GM19238 (cell line): ENCODE measurements at regions not wholly inside any gene's neighbourhood (a gene's known extent, or its start where the extent isn't known, plus 50 kb on each side); places are given as distances from the start of the nearest gene placed in this dataset.

Experiments used
- DNase-seq: peaks from one replicate; pipeline ENCODE4 v3.0.0; 2011; ENCODE audit warnings: low spot score; ENCODE audit not compliant: insufficient read length

DNA sequence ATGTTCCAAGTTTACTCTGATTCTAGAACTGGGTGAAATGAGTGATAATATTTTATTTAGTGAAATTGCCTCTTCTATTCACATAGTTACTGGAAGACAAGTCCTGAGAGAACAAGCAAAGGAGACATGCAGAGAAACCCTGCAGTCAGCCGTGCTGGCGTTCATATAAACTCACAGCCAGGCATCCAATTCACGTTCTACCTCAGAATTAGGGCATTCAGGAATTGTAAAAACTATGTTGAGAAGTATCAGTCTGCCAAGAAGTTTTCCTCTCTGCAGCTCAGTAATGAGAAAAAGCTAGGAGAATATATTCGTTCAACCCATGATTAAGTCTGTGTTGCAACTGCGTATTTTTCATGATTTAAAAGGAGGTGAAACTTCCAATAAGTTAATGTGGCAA lies 156.2 kb upstream of the DSEL start:
- DNase-seq = no peak

DNA sequence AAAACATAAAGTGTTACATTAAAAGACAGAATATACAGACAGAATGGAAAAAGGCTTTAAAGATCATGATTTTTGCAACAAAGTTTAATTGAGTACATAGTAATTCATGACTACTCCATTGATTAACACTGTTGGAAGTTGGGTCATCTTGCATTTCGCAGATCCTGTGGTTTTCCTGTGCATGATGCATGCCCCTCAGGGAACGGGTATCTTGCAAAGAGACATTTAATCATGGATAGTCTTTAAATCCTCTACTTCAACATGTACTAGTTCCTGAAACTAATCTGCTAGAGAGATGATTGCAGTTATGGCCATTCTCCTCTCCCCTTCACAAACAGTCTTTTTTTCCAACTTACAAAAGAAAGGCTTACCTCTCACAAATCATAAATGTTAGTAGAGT lies 155.6 kb upstream of the DSEL start:
- DNase-seq = no peak

DNA sequence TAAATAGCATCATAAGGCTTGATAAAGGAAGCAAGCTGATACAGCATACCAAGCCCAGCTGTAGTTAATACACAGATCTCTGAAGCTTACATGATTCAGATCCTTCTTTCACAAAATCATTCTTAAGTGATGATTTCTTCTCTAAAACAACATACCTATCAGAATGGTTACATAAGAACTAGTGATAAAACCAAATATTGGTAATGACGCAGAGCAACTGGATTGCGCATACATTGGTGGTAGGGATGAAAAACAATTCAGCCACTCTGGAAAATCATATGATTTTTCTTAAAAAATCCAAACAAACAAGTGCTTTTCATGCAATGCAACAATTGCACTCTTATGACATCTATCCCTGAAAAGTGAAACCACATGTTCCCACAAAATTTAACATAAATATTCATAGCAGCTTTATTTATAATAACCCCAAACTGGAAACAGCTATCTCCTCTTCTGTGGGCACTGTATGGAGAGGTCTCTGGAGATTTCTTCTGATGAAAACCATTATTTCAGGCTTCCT lies 153.6 kb upstream of the DSEL start:
- DNase-seq = no peak

DNA sequence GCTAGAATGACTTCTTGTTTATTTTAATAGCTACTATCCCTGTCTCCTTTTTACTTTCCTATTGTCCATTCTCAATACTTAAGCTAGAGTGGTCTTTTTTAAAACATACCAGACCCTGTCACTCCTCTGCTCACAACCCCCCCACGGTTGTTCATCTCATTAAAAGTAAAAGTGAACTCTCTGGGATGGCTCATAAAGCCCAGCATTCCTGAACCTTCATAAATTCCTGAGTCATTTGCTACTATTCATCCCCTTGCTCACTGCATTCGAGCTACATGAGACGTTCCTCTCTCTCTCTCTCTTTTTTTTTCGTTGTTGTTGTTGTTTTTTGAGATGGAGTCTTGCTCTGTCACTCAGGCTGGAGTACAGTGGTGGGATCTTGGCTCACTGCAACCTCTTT lies 148.7 kb upstream of the DSEL start:
- DNase-seq = no peak

DNA sequence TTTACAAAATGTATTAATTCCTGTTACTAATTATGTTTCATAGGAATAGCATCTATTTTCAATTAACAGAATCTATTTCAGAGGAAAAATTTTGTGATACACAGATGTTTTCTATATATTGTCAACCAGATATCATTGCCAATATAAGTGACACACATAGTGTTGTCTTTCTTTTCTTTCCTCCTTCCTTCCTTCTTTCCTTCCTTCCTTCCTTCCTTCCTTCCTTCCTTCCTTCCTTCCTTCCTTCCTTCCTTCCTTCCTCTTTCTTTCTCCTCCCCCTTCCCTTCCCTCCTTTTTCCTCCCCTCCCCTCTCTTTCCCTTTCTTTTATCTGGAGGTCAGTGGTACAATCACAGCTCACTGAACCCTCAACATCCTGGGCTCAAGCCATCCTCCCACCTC lies 146.5 kb upstream of the DSEL start:
- no peak for DNase-seq

DNA sequence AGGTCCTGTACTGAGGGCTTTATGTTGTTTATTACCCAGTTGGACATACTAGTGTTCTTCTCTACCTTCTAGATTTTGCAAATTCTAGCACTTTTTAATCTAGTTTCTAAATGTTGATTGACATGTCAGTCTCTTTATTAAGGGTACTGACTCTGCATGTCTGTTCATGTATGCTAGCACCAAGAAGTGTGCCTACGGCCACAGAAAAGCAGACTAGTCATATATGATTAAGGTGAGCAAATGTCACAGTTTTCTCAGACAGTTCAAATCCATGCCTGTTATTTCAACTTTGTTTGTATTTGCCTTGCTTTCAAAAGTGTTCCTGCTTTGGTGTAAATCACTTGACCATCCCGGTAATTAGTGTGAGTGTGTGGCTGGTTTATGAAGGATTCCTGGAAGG lies 145.0 kb upstream of the DSEL start:
- DNase-seq = no peak

DNA sequence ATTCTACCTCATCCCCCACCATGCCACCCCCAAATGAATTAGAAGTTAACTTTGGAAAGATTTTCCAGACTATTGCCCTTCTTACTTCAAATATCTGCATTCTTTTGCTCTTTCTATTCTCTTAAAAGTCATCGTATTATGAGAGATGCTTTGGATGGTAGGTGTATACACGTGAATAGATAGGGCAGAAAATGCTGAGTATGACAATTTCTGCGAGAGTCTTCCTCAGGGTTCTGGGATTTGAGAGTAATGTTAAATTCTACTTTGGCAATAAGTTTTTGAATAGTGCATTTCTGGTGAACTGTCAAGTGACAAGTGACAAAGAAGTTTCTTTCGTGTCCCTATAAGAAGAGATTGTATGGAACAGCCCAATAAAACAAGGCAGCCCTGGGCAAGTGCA lies 137.6 kb upstream of the DSEL start:
- no peak for DNase-seq

DNA sequence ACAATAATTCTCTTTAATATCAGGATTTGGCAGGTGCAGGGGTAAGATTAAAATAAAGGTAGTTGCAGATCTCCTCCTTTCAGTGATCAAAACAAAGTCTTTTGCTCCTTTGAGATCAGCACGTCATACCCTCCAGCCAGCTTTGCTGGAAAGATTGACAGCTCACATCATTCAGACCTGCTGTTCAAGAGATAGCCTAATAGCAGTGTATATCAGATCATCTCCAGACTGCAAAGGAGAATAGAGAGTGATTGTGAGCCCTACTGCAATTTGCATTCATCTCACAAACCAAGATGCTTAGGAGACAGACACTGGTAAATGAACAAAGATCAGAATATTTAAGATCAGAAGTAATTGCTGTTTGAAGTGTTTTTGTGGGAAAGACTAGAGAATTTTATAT lies 135.8 kb upstream of the DSEL start:
- no peak for DNase-seq

DNA sequence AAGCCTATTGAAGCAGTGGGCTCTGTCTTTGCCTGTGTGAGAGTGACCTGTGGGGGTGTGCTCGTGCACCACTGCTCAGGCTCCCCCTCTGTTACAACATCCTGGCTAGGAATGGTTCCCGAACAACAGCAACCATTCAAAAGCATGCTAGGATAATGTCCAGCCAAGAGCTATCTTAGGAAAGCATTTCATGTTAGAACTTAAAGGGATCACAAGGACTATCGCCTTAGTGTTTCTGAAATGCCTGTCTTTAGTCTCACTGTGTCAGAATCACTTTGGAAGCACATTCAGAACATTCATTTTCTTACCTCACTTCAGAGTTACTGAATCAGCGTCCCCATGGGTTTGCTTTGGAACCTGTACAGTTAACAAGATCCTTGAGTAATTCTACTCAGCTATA lies 134.9 kb upstream of the DSEL start:
- DNase-seq = no peak

DNA sequence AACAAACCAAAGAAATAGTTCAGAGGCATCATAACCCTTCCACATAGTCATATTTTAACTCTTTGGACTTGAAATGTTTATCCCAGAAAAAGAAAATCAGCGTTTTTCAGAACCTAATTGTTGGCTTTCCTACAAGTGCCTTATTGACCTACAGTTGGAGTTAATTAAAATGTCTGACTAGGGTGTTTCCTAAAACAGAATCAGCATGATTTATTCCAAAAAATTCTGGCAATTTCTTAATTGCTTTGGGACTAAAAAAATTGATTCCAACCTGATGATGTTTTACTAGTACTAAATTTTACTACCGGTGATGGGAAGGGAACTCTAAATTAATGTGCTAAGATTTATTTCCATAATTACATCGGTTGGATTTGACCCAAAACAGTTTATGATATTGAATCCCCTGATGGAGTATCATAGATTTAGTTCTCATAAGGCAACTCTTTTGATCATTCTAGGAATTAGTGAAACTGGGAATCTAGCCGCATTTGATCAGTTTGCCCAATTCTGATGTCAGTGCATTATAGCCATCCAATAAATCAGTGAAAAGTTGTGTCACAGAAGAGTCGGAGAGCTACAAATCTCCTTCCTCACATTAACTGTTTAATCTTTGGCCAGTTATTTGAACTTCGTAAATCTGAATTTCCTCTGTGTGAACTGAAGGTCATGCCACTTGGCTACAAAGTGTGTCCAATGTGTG lies 134.3 kb upstream of the DSEL start:
- DNase-seq = no peak

DNA sequence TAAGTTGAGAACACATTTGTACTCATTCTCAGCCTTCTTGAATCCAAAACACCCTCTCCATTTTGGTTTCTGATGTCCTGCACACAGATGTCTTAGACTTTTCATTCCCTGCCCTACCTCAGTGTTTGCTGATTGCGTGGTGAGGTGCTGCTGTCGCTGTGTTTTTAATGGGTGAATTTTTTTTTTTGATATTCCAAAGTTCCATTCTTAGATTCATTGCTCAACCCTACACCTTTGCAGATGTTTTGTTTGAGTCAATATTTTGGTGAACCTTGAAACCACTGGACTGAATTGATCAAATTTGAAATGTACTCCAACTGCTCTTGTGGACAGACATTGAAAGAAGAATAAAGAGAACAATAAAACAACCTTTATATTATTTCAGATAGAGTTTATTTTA lies 130.4 kb upstream of the DSEL start:
- DNase-seq = no peak

DNA sequence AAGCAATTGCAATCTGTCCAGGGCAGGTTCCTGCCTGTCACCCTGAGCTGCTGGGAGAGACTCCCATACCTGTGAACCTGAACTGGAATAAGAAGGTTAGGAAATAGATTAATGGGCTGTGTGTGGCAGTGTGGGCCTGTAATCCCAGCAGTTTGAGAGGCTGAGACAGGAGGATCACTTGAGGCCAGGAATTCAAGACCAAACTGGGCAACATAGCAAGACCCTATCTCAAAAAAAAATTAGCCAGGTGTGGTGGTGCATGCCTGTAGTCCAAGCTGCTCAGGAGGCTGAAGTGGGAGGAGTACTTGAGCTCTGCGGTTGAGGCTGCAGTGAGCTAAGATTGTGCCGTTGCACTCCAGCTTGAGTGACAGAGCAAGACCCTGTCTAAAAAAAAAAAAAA lies 127.7 kb upstream of the DSEL start:
- DNase-seq = no peak

DNA sequence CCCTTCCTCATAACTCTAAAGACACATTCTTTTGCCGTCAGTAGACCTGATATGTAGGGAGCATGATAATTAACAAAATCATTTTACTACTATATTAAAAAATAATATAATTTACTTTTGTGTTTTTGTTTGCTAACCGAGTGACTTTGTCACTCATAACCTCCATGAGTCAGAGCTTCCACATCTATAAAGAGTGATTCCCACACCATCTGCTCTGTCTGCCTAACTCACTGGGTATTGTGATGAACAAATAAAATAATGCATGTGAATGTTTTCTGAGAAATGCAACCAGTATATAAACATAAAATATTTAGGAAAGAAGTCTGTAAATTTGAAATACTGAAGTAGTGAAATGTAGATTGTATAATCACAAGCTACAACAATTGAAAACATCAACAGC lies 123.4 kb upstream of the DSEL start:
- DNase-seq = no peak

DNA sequence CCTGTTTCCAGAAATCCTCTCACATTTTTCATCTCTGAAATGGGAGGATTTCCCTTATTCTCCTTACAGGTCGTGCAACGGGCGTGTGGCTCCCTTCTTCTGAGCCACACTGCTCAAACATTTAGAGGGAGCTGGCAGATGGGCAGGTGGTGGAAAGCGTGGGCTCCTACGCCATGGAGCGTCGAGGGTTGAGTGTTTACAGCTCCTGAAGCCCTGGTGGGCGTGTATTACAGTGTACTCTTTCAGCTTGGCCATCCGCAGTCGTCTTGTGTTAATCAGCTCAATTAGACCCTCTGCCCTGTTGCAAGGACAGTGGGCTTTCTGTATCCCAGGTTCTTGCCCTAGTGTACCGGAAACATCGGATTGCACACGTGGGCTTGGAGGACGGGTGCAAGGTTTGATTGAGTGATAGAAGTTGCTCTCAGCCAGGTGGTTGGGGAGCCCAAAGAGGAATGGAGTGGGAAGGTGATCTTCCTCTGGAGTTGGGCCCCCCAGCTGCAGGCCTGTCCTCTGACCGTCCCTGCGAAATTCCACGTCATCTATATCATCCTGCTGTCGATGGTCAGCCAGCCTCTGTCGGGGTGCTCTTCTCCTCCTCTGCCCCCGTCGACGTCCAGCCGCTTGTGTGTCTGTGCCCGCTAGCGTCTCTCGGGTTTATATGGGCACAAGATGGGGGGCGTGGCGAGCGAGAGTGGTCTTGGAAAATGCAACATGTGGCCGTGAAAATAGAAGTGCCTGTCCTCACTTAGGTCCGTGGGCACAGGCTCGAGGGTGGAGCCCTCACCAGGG lies 120.3 kb upstream of the DSEL start:
- DNase-seq = no peak

DNA sequence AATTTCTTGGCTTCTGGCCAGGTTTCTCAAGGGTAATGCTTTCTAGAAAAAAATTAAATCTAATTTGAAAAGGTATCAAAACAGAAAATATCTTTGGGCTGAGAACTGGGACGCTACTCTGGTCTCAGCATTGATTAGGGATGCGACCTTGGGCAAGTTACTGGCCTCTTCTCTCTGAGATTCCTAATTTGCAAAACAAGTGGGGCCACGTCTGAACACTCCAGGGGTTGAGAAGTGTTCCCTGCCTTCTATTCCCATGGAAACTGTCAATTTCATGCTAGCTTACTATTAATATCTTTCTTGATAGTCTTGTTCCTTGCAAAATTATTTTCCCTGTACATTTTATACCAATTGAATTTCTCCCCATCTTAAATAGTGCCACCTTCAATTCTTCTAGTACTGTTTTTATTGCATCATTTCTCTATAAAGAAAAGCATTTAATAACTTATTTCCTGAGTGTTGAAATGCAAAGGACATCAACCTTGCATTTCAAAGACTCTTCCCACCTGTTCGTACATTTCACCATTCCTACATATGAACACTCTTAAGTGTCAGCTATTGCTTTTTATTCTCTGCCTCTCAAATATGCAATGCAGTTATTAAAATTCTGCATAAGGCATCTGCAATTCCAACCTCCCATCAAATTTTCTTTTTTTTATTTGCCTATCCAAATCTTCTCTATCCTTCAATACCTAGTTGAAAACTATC lies 118.3 kb upstream of the DSEL start:
- no peak for DNase-seq

DNA sequence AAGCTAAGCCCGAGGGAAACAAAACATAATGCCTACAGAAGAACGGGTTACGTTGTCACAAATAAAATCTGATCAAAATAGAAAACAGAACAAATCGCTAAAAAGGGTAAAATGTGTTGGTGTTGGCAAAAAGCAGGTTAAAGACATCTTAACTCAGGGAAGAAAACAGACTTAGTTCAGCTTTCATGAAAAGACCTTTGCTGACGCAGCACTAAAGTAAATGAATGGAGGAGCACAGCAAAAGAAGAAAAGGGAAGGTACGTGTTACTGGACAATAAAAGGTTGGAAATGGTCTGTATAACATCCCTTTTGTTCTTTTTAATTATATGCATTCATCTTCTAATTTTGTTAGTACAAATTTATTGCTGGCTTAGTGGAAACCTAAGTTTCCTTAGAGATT lies 117.4 kb upstream of the DSEL start:
- no peak for DNase-seq

DNA sequence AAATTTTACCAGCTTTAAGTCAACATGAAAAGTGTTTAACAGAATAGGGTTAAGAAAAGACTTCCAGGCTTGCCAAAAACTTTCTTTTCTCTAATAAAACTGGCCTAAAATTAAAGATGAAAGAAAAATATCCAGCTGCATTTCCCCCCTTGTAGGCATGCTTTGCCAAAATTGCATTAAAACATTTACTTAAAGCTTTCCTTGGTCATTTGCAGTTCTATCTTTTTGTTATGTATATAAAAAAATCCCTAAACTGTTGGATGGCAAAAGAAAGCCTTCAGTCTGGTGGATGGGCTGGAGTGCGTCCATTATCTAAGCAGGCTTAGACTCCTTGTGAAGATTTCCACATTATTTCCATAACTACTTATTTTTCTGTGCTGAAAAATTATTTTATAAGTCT lies 105.4 kb upstream of the DSEL start:
- DNase-seq = no peak

DNA sequence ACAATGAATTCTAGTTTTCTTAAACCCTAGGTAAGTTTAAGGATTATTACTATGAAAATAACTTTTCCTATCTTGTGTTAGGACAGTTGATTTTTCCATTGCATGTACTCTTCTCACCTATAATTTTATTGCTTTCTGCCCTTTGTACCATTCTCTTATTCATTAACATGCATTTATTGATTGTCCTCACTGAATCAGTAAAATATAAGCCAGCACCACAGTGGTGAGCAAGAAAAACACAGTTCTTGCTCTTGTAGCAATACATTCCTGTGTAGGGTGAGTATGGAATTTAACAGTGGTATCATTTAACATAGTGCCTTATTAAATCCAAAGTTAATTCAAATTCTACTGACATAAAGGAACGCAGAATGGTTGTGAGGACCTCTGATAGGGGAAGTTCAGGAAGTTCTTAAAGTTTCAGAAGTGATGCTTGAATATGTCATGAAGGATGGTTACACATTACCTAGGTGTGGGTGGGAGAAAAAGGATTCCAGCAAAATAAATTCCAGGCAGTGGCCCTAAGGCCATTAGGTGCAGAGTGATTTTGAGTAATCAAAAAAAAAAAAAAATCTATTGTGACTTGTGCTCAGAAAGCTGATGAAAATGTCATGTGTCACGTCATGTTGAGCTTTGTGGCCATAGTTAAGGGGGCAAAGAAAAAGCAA lies 104.7 kb upstream of the DSEL start:
- no peak for DNase-seq

DNA sequence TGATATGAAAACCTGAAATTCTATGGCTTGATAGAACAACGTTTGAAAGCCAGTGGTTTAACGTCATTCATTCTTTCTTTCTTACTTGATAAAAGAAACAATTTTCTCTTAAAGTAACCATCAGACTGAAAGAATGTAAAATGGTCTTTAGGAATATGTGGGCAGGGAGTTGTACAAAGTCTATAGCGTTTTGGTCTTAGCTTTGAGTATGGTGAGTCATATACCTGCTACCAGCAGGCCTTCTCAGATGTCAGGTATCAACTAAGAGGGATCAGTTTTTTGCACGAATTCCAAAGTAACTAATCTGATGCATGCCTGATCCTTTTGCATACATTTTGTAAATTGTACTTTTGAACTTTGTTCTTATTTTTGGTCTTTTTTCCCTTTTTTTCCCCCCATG lies 101.5 kb upstream of the DSEL start:
- DNase-seq = no peak

DNA sequence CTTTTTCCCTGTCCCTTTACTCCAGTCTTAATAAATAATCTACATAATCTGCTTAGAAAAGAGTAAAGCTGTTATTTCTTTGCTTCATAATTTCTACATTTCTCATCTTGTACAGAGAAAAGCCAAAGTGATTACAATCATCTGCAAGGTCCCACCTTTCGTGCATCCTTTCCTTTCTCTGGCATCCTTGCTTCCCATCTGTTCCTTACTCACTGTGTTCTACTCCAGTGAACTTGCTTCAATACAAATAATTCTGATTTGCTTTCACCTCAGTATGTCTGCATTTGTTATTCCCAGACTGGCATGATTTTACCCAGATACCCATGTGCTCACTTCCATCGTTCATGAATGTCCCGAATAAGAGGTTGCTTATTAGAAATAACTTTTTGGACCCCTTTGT lies 99.4 kb upstream of the DSEL start:
- DNase-seq = no peak

DNA sequence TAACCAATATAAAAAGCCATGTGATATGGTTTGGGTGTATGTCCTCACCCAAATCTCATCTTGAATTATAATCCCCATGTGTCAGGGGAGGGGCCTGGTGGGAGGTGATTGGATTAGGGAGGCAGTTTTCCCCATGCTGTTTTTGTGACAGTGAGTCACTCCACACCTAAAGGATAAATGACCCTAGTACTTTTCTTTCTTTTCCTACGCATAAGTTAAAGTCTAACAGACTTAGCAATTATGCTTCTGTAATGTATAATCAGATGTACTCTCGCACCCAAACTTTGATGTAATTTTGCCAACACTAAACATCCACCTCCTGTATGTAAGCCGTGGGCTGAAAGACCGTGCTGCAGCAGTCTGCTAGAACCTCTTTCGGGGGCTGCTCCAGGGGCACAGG lies 97.2 kb upstream of the DSEL start:
- no peak for DNase-seq

DNA sequence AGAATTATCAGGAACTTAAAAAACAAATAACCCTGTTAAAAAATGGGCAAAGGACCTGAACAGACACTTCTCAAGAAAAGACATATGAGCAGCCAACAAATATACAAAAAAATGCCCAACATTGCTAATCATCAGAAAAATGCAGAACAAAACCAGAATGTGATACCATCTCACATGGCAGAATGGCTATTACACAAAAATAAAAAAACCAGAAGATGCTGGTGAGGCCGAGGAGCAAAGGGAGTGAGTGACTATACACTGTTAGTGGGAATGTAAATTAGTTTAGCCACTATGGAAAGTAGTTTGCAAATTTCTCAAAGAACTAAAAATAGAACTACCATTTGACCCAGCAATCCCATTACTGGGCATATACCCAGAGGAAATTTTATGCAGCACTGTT lies 95.8 kb upstream of the DSEL start:
- DNase-seq = no peak
